H9 (cell line): ENCODE measurements at regions not wholly inside any gene's neighbourhood (a gene's known extent, or its start where the extent isn't known, plus 50 kb on each side); places are given as distances from the start of the nearest gene placed in this dataset.

Experiments used
- DNase-seq: peaks from one replicate; pipeline ENCODE4 v3.0.0-alpha.2; 2017
- H2AFZ ChIP-seq: one replicate; pipeline ENCODE4 v1.6.1; 2013; ENCODE audit warnings: mild to moderate bottlenecking, low read length, control low read depth, moderate library complexity
- H2AK5ac ChIP-seq: 2 replicates; pipeline ENCODE4 v1.6.1; 2013; ENCODE audit warnings: low read length, control low read depth, mixed read lengths; ENCODE audit not compliant: insufficient read length
- H2BK120ac ChIP-seq: one replicate; pipeline ENCODE4 v1.6.1; 2013; ENCODE audit warnings: low read depth, mild to moderate bottlenecking, low read length, control low read depth, inconsistent platforms; ENCODE audit not compliant: poor library complexity, severe bottlenecking
- H2BK12ac ChIP-seq: 2 replicates; pipeline ENCODE4 v1.6.1; 2013; ENCODE audit warnings: low read length, control low read depth, mixed read lengths, low read depth; ENCODE audit not compliant: insufficient read length
- H2BK15ac ChIP-seq: 2 replicates; pipeline ENCODE4 v1.6.1; 2013; ENCODE audit warnings: low read depth, low read length, control low read depth
- H2BK20ac ChIP-seq: one replicate; pipeline ENCODE4 v1.6.1; 2013; ENCODE audit warnings: low read depth, mild to moderate bottlenecking, low read length, control low read depth, inconsistent platforms; ENCODE audit not compliant: poor library complexity, severe bottlenecking
- H2BK5ac ChIP-seq: 2 replicates; pipeline ENCODE4 v1.6.1; 2013; ENCODE audit warnings: low read length, control low read depth, mixed read lengths; ENCODE audit not compliant: insufficient read length
- H3K14ac ChIP-seq: 2 replicates; pipeline ENCODE4 v1.6.1; 2013; ENCODE audit warnings: low read length, control low read depth; ENCODE audit not compliant: insufficient read depth
- H3K18ac ChIP-seq: 2 replicates; pipeline ENCODE4 v1.6.1; 2013; ENCODE audit warnings: low read depth, mild to moderate bottlenecking, mixed read lengths, low read length, control low read depth; ENCODE audit not compliant: insufficient read length
- H3K23ac ChIP-seq: 2 replicates; pipeline ENCODE4 v1.6.1; 2013; ENCODE audit warnings: low read length, control low read depth, mixed read lengths, low read depth; ENCODE audit not compliant: insufficient read length
- H3K23me2 ChIP-seq: 2 replicates; pipeline ENCODE4 v1.6.1; 2013; ENCODE audit warnings: low read depth, mild to moderate bottlenecking, mixed read lengths, low read length, control low read depth; ENCODE audit not compliant: insufficient read length, poor library complexity, severe bottlenecking
- H3K27ac ChIP-seq: 2 replicates; pipeline ENCODE4 v1.5.1; 2013; ENCODE audit warnings: low read length, control low read depth, mixed read lengths, low read depth; ENCODE audit not compliant: insufficient read length
- H3K27me3 ChIP-seq: 2 replicates; pipeline ENCODE4 v1.6.1; 2013; ENCODE audit warnings: low read length, control low read depth, inconsistent platforms; ENCODE audit not compliant: insufficient read depth
- H3K4ac ChIP-seq: 2 replicates; pipeline ENCODE4 v1.6.1; 2013; ENCODE audit warnings: low read depth, mild to moderate bottlenecking, control low read depth, inconsistent platforms, low read length, moderate library complexity
- H3K4me1 ChIP-seq: 2 replicates; pipeline ENCODE4 v1.6.1; 2013; ENCODE audit warnings: low read length, control low read depth, inconsistent platforms; ENCODE audit not compliant: insufficient read depth
- H3K4me2 ChIP-seq: 2 replicates; pipeline ENCODE4 v1.6.1; 2013; ENCODE audit warnings: low read length, control low read depth, mixed read lengths; ENCODE audit not compliant: insufficient read length, insufficient read depth
- H3K56ac ChIP-seq: 2 replicates; pipeline ENCODE4 v1.6.1; 2013; ENCODE audit warnings: low read depth, mild to moderate bottlenecking, mixed read lengths, low read length, control low read depth; ENCODE audit not compliant: insufficient read length
- H3K79me1 ChIP-seq: 2 replicates; pipeline ENCODE4 v1.6.1; 2013; ENCODE audit warnings: low read depth, mild to moderate bottlenecking, moderate library complexity, low read length, control low read depth, inconsistent platforms; ENCODE audit not compliant: insufficient read depth, poor library complexity, severe bottlenecking
- H3K79me2 ChIP-seq: 2 replicates; pipeline ENCODE4 v1.6.1; 2013; ENCODE audit warnings: low read length, control low read depth, inconsistent platforms; ENCODE audit not compliant: insufficient read depth
- H3K9ac ChIP-seq: 2 replicates; pipeline ENCODE4 v1.6.1; 2013; ENCODE audit warnings: low read length, control low read depth, mixed read lengths; ENCODE audit not compliant: insufficient read length; ENCODE audit errors: extremely low read depth
- H3K9me3 ChIP-seq: one replicate; pipeline ENCODE4 v1.6.1; 2013; ENCODE audit warnings: low read depth, low read length, inconsistent platforms; ENCODE audit not compliant: control insufficient read depth
- H3T11ph ChIP-seq: one replicate; pipeline ENCODE4 v1.6.1; 2013; ENCODE audit warnings: mild to moderate bottlenecking, low read length, control low read depth, inconsistent platforms
- H4K20me1 ChIP-seq: one replicate; pipeline ENCODE4 v1.6.1; 2013; ENCODE audit not compliant: control insufficient read depth, insufficient read length, insufficient read depth
- H4K5ac ChIP-seq: 2 replicates; pipeline ENCODE4 v1.6.1; 2013; ENCODE audit warnings: low read depth, mild to moderate bottlenecking, mixed read lengths, low read length, control low read depth; ENCODE audit not compliant: insufficient read length
- H4K8ac ChIP-seq: replicated peaks from 2 replicates; pipeline ENCODE4 v1.6.1; 2013; ENCODE audit warnings: low read length, control low read depth, mixed read lengths, low read depth; ENCODE audit not compliant: insufficient read length
- H4K91ac ChIP-seq: 2 replicates; pipeline ENCODE4 v1.6.1; 2013; ENCODE audit warnings: low read depth, mild to moderate bottlenecking, moderate library complexity, mixed read lengths, low read length, control low read depth; ENCODE audit not compliant: insufficient read length
- H3K27ac Mint-ChIP-seq, 3 experiments: 2 replicates in 2 of 3; 3 replicates in 1 of 3; pipeline ENCODE4 v1.8.0; 2020 to 2021; ENCODE audit warnings: mixed read lengths in 3 of 3, mild to moderate bottlenecking in 1 of 3, moderate library complexity in 1 of 3
- H3K27me3 Mint-ChIP-seq: 2 replicates; pipeline ENCODE4 v1.8.0; 2021; ENCODE audit warnings: low read depth, mild to moderate bottlenecking, moderate library complexity, mixed read lengths
- H3K36me3 Mint-ChIP-seq, 3 experiments: 2 replicates in 2 of 3; 3 replicates in 1 of 3; pipeline ENCODE4 v1.8.0; 2020 to 2021; ENCODE audit warnings: low read depth in 3 of 3, mixed read lengths in 3 of 3; ENCODE audit not compliant: insufficient read depth in 1 of 3
- H3K4me1 Mint-ChIP-seq, 2 experiments: 2 replicates each; pipeline ENCODE4 v1.8.0; 2020; ENCODE audit warnings: mixed read lengths in 2 of 2
- H3K4me3 Mint-ChIP-seq, 2 experiments: 2 replicates in 1 of 2; 3 replicates in 1 of 2; pipeline ENCODE4 v1.8.0; 2020 to 2021; ENCODE audit warnings: mild to moderate bottlenecking in 2 of 2, mixed read lengths in 2 of 2, moderate library complexity in 1 of 2
- H3K9me3 Mint-ChIP-seq, 2 experiments: 2 replicates in 1 of 2; 3 replicates in 1 of 2; pipeline ENCODE4 v1.8.0; 2020; ENCODE audit warnings: mild to moderate bottlenecking in 2 of 2, mixed read lengths in 2 of 2, moderate library complexity in 1 of 2
- WGBS: extraction: QIAGEN DNeasy Blood & Tissue Kit; methylation state at CpG from one replicate; pipeline ENCODE4 v1.1.7; 2013; ENCODE audit warnings: missing lambda C conversion rate, low lambda C conversion rate, mixed read lengths; ENCODE audit not compliant: insufficient read length; ENCODE audit errors: extremely low coverage; 5-methylcytosine and 5-hydroxymethylcytosine counted together
- TF ChIP-seq, protein P1 (sequence below): fragments of 200-600 bp; sonication (generic); conservative IDR thresholded peaks from 3 replicates; pipeline ENCODE4 v1.8.0; 2021; ENCODE audit warnings: antibody characterized with exemption, mild to moderate bottlenecking

DNA sequence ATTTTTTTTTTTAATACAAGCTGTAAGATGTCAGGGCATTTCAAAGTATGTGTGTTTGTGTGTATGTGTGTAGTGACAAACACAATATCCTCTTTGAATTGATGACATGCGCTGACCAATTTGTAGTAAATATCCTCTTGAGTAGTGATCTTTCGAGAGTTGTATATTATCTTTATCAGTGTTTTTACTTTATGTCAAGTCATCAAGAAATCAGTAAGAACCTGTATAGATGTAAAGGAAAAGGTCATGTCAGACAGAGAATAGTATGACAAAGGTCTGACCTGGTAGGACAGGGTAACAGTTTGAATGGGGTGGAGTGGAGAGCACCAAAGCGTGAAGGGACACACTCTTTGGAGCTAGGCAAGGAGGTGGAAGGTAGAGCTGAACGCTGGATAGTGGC, 1931.4 kb upstream of the CELF4 start:
- Histone ChIP-seq H3K14ac (no peak overlapping the region), H3K9me3 (no peaks in the 10 kb centered on the region), H3T11ph (no peak overlapping the region), H4K20me1 (no peaks in the 10 kb centered on the region), H3K4me2 (no peak overlapping the region), H2BK12ac (no peak overlapping the region), H2BK120ac (no peak overlapping the region), H3K79me2 (no peaks in the 10 kb centered on the region), H3K79me1 (no peaks in the 10 kb centered on the region), H2AFZ (no peak overlapping the region), H2BK20ac (no peak overlapping the region), H3K4ac (no peak overlapping the region), H3K23me2 (no peaks in the 10 kb centered on the region), H2BK5ac (no peak overlapping the region), H2AK5ac (no peak overlapping the region), H4K5ac (no peak overlapping the region), H2BK15ac (no peak overlapping the region), H4K91ac (no peak overlapping the region), H3K27me3 (no peaks in the 10 kb centered on the region), H3K9ac (no peak overlapping the region), H3K18ac (no peak overlapping the region), H3K27ac (no peak overlapping the region), H3K4me1 (peaks cover 6% of the 10 kb centered on the region; the same call in 1 of the 2 replicates), H3K56ac (no peak overlapping the region), H4K8ac (no peak overlapping the region), H3K23ac (no peak overlapping the region)
- no peak for DNase-seq
- Mint-ChIP-seq H3K36me3 (peaks cover 2 to 16% (median 12%) of the 10 kb centered on the region in 3 experiments; a peak in 6 of 7 replicates), H3K27ac (no peak overlapping the region), H3K4me3 (no peak overlapping the region), H3K4me1 (peaks cover 17 to 25% of the 10 kb centered on the region in 2 experiments), H3K27me3 (no peaks in the 10 kb centered on the region), H3K9me3 (peaks cover 5 to 13% of the 10 kb centered on the region in 2 experiments; a peak in 4 of 5 replicates)
- TF ChIP-seq, protein P1, sequence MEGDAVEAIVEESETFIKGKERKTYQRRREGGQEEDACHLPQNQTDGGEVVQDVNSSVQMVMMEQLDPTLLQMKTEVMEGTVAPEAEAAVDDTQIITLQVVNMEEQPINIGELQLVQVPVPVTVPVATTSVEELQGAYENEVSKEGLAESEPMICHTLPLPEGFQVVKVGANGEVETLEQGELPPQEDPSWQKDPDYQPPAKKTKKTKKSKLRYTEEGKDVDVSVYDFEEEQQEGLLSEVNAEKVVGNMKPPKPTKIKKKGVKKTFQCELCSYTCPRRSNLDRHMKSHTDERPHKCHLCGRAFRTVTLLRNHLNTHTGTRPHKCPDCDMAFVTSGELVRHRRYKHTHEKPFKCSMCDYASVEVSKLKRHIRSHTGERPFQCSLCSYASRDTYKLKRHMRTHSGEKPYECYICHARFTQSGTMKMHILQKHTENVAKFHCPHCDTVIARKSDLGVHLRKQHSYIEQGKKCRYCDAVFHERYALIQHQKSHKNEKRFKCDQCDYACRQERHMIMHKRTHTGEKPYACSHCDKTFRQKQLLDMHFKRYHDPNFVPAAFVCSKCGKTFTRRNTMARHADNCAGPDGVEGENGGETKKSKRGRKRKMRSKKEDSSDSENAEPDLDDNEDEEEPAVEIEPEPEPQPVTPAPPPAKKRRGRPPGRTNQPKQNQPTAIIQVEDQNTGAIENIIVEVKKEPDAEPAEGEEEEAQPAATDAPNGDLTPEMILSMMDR, result no peak
- WGBS, result no CpG with 5 or more reads among the region's 4 CpGs
